EH (cell line): ENCODE measurements at regions not wholly inside any gene's neighbourhood (a gene's known extent, or its start where the extent isn't known, plus 50 kb on each side); places are given as distances from the start of the nearest gene placed in this dataset.
"Not testable (repeated sequence)": the region's sequence is repeated elsewhere in the genome, so short reads cannot be mapped to it uniquely, and the experiment has no call there.

Experiments
- DNase-seq: peaks from one replicate; pipeline ENCODE4 v3.0.0-alpha.2; 2015; ENCODE audit warnings: low read depth

- no peak for DNase-seq
Observed at GRCh38 chr7:52584041-52584440, 451.4 kb upstream of the POM121L12 start.

GRCh38 chr7:52573141-52573540, 462.3 kb upstream of the POM121L12 start:
- DNase-seq: not testable (repeated sequence)

- DNase-seq: no peak
Observed at GRCh38 chr7:52571026-52571425, 464.4 kb upstream of the POM121L12 start.

DNA sequence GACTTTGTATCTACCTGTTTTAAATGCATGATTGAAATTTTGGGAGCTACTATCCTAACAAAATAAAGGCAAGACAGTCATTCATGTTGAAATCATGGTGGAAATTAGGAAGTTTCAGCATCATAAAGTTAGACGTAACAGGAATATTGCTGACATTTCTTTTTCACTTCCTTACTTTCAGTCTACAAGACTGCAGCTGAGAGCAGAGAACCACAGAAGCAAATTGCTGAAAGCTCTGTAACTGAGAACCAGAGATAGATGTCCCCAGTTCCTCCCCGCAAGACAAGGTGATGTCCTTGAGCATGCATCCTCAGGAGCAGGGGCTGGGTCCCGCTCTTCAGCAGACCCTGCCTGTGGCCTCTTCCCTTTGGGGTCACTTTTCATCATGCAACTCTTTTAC, 466.3 kb upstream of the POM121L12 start:
- DNase-seq: no peak

DNA sequence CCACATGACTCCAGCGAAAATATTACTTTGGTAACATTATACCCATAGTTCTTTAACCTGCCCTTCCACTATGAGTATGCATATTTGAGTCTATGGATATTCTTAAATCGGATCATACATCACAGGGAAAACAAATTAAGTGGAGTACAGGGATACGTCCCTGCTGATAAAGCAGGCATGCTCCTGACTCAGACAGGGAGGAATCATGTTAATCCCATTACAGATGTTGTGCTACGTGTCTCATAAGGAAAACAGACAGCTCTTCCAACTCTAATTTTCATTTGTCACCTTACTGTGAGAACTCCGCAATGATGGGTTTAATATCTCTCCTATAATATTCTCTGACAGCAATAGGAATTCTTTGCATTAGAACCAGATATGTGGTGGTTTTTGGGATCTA, 469.5 kb upstream of the POM121L12 start:
- DNase-seq: no peak

- no peak for DNase-seq
Observed at GRCh38 chr7:52555805-52556204, 479.6 kb upstream of the POM121L12 start.

- DNase-seq: no peak
Observed at GRCh38 chr7:52547308-52547910, 488.0 kb upstream of the POM121L12 start.

DNA sequence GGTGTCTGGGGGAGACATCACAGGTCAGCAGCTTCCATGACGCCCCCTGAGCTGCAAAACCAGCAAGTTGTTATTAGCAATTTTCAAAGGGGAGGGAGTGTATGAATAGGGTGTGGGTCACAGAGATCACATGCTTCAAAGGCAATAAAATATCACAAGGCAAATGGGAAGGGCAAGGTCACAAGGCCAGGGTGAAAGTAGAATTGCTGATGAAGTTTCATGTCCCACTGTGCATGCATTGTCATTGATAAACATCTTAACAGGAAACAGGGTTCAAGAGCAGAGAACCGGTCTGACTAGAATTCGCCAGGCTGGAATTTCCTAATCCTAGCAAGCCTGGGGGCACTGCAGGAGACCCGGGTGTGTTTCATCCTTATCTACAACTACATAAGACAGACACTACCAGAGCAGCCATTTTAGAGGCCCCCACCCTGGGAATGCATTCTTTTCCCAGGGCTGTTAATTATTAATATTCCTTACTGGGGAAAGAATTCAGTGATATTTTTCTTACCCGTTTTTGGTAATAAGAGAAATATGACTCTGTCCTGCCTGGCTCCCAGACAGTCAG, 494.2 kb upstream of the POM121L12 start:
- not testable (repeated sequence) for DNase-seq

DNA sequence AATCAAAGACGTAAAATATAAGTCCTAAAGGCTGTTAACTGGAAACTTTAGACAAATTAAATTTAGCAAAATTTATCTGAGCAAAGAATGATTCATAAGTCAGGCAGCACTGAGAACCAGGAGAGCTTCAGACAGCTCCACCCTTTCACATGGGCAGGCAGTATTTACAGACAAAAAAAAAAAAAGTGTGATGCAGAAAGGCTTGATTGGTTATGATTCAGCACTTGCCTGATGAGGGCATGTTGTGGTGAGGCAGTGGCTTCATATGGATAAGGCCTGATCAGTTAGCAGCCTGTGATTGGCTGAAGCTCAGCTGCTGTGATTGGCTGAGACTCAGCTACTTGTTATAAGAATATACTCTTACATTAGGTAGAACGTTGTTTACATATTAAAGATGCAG, 495.4 kb upstream of the POM121L12 start:
- DNase-seq: no peak

DNA sequence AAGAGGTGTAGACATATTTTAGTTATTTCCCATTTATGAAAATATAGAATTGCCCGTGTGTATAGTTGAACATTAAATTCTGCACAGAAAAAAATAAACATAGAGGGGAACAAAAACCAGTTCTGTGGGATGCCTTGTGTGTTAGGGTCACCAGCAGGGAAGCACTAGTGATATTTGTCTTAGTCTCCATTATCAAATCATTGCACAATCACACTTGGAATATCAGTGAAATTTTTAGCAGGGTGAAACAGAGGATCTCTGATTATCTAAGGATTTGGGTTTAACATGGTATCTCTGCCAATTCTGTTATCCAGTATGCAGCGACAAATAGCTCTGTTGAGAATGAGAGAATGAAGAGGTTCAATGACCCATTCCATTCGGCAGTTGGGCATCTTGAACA, 496.0 kb upstream of the POM121L12 start:
- DNase-seq: no peak

GRCh38 chr7:52537051-52537450, 498.4 kb upstream of the POM121L12 start:
- DNase-seq: no peak

GRCh38 chr7:52525772-52526341, 509.6 kb upstream of the POM121L12 start:
- no peak for DNase-seq

GRCh38 chr7:52518869-52519268, 516.6 kb upstream of the POM121L12 start:
- DNase-seq: no peak

DNA sequence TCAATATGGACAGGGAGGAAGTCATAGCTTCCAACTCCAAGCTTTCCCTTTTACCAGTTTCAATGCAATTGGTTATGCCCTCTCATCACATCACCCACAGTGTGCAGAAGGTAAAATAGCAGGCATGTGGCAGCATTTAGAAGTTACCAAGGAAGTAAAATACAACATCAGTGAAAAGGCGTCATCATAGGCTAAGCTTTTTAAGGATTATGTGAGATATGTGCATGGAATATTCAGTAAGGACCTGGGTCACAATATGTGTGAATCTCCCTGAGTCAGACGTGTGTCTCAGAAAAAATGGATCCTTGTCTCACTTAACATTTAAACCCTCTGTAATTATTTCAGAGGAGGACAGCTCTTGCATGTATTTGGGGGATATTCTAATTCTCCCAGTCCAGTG, 522.8 kb upstream of the POM121L12 start:
- DNase-seq: no peak

GRCh38 chr7:52507546-52508255, 527.7 kb upstream of the POM121L12 start:
- no peak for DNase-seq

DNA sequence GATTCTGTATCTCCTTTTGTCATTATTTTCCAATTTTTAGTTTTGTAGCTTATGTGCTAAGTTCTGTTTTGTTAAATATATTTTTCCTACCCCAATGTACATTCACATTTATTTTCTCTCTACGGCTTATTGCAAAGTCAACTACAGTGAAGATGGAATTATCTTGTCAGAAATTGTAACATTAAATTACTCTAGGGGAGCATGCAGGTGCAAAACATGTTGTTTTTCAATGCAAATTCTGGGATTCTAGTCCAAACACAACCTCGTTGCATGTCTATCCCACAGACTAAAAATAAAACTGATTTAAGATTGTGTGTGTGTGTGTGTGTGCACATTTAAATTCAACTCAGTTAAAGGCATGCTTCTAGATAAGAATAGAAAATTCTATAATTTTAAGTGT, 529.1 kb upstream of the POM121L12 start:
- DNase-seq: no peak

- DNase-seq: no peak
Observed at GRCh38 chr7:52504561-52504960, 530.9 kb upstream of the POM121L12 start.

- no peak for DNase-seq
Observed at GRCh38 chr7:52502281-52502680, 533.2 kb upstream of the POM121L12 start.

- no peak for DNase-seq
Observed at GRCh38 chr7:52501696-52502095, 533.7 kb upstream of the POM121L12 start.

- DNase-seq: no peak
Observed at GRCh38 chr7:52500841-52501240, 534.6 kb upstream of the POM121L12 start.

GRCh38 chr7:52498366-52498765, 537.1 kb upstream of the POM121L12 start:
- no peak for DNase-seq

GRCh38 chr7:52486267-52486666, 549.2 kb upstream of the POM121L12 start:
- no peak for DNase-seq

GRCh38 chr7:52482076-52482475, 553.4 kb upstream of the POM121L12 start:
- no peak for DNase-seq
